HepG2 (cell line): ENCODE measurements at regions not wholly inside any gene's neighbourhood (a gene's known extent, or its start where the extent isn't known, plus 50 kb on each side); places are given as distances from the start of the nearest gene placed in this dataset.

Experiments used
- ATAC-seq: fragments of 200-7000 bp; cut with Tn5 transposase; 3 replicates; pipeline ENCODE4 v1.9.1; 2020; ENCODE audit warnings: mild to moderate bottlenecking, moderate library complexity
- BruUV-seq: library from RNA; stranded (reverse); fragments of 400-500 nt; replicated peaks from 2 replicates; lab custom pipeline; 2021; lab: Mats Ljungman, UMichigan
- CTCF ChIA-PET: fragments of 300-600 bp; formaldehyde crosslinking; extraction: SDS; loops from one replicate; lab custom pipeline; 2021; ENCODE audit warnings: low total read pairs, inconsistent platforms, low intra/inter-chr PET ratio; lab: Yijun Ruan, JAX
- POLR2A ChIA-PET: fragments of 350-600 bp; sonication (Branson Sonifier 250); formaldehyde crosslinking; loops from one replicate; lab custom pipeline; 2020; ENCODE audit warnings: antibody characterized with exemption, inconsistent platforms; lab: Yijun Ruan, JAX
- DNase-seq: peaks from one replicate; pipeline ENCODE4 v3.0.0-alpha.2; 2015; ENCODE audit warnings: low spot score
- FAIRE-seq: peaks from 3 replicates; lab custom pipeline; 2011; peaks lifted over from hg19 to GRCh38; lab: Jason Lieb, UNC
- H2AFZ ChIP-seq: one replicate; pipeline ENCODE4 v1.6.1; 2011; ENCODE audit warnings: low read length, inconsistent platforms
- H3K27ac ChIP-seq: fragments of 300-600 bp; 3 replicates; pipeline ENCODE4 v1.8.0; 2011; ENCODE audit warnings: mixed run types, mild to moderate bottlenecking, mixed read lengths, low read length, inconsistent platforms; ENCODE audit not compliant: insufficient read depth; ENCODE audit errors: extremely low read length
- H3K27me3 ChIP-seq, 2 experiments: fragments of 200-600 bp in 1 of 2; 2 replicates in 1 of 2; 3 replicates in 1 of 2; pipeline versions ENCODE4 v1.6.0 to v1.8.0; 2011; ENCODE audit warnings: low read length in 2 of 2, mild to moderate bottlenecking in 2 of 2, moderate library complexity in 2 of 2, inconsistent platforms in 1 of 2; ENCODE audit not compliant: insufficient read depth in 2 of 2, control insufficient read depth in 1 of 2
- H3K36me3 ChIP-seq, 2 experiments: fragments of 200-600 bp in 1 of 2; replicated peaks in 1 of 2; 2 replicates in 1 of 2; 3 replicates in 1 of 2; pipeline versions ENCODE4 v1.5.1 to v1.8.0; 2011; ENCODE audit warnings: low read length in 2 of 2, inconsistent platforms in 1 of 2; ENCODE audit not compliant: insufficient read depth in 2 of 2, control insufficient read depth in 1 of 2
- H3K4me1 ChIP-seq: 2 replicates; pipeline ENCODE4 v1.5.1; 2012; ENCODE audit warnings: low read length, inconsistent platforms; ENCODE audit not compliant: insufficient read depth
- H3K4me2 ChIP-seq: 2 replicates; pipeline ENCODE4 v1.6.0; 2011; ENCODE audit warnings: low read depth, low read length, inconsistent platforms
- H3K4me3 ChIP-seq, 3 experiments: fragments of 200-600 bp in 1 of 3; sonication (generic), shearing (Covaris generic) in 1 of 3; replicated peaks in 1 of 3; 2 replicates each; pipeline ENCODE4 v1.5.1; 2011 to 2016; ENCODE audit warnings: low read length in 3 of 3, inconsistent platforms in 2 of 3, low read depth in 2 of 3, mild to moderate bottlenecking in 2 of 3, control low read depth in 1 of 3, mixed read lengths in 1 of 3; ENCODE audit not compliant: insufficient read depth in 1 of 3
- H3K79me2 ChIP-seq: one replicate; pipeline ENCODE4 v1.6.1; 2011; ENCODE audit warnings: low read length, inconsistent platforms; ENCODE audit not compliant: insufficient read depth
- H3K9ac ChIP-seq: 2 replicates; pipeline ENCODE4 v1.6.0; 2011; ENCODE audit warnings: mild to moderate bottlenecking, low read depth, low read length, inconsistent platforms; ENCODE audit not compliant: insufficient read depth
- H3K9me3 ChIP-seq: 2 replicates; pipeline ENCODE4 v1.5.1; 2012; ENCODE audit warnings: mild to moderate bottlenecking, low read length
- H4K20me1 ChIP-seq: 2 replicates; pipeline ENCODE4 v1.6.0; 2011; ENCODE audit warnings: inconsistent platforms, mild to moderate bottlenecking, low read length, moderate library complexity; ENCODE audit not compliant: insufficient read depth
- ERF ChIP-seq: IDR thresholded peaks from 2 replicates; pipeline ENCODE4 v1.6.1; 2018; ENCODE audit warnings: missing biosample characterization, missing genetic modification reagents
- GATAD1 ChIP-seq: IDR thresholded peaks from 2 replicates; pipeline ENCODE4 v1.6.1; 2016; ENCODE audit warnings: missing genetic modification reagents, missing compliant biosample characterization
- GTF2F1 ChIP-seq: fragments of 150-350 bp; IDR thresholded peaks from 2 replicates; pipeline ENCODE4 v1.6.1; 2014; ENCODE audit warnings: low read length
- HDAC2 ChIP-seq: sonication (generic); formaldehyde crosslinking; IDR thresholded peaks from 2 replicates; pipeline ENCODE4 v1.4.0; 2020; ENCODE audit warnings: missing genetic modification reagents
- HMG20A ChIP-seq: IDR thresholded peaks from 2 replicates; pipeline ENCODE4 v1.6.1; 2016; ENCODE audit warnings: borderline replicate concordance
- ISX ChIP-seq: sonication (generic); formaldehyde crosslinking; conservative IDR thresholded peaks from 2 replicates; pipeline ENCODE4 v1.5.0; 2020; ENCODE audit warnings: missing genetic modification reagents
- KDM4B ChIP-seq: sonication (generic); formaldehyde crosslinking; IDR thresholded peaks from 2 replicates; pipeline ENCODE4 v1.4.0; 2020; ENCODE audit warnings: missing genetic modification reagents
- KMT2B ChIP-seq: IDR thresholded peaks from 2 replicates; pipeline ENCODE4 v1.6.1; 2016; ENCODE audit warnings: missing genetic modification reagents, missing compliant biosample characterization
- TGIF2 ChIP-seq: IDR thresholded peaks from 2 replicates; pipeline ENCODE4 v1.6.1; 2016; ENCODE audit warnings: control low read depth, missing compliant biosample characterization
- TSC22D2 ChIP-seq: sonication (generic); formaldehyde crosslinking; IDR thresholded peaks from 2 replicates; pipeline ENCODE4 v1.5.1; 2020; ENCODE audit warnings: missing genetic modification reagents, mild to moderate bottlenecking, borderline replicate concordance
- ZNF557 ChIP-seq: sonication (generic); formaldehyde crosslinking; IDR thresholded peaks from 2 replicates; pipeline ENCODE4 v1.4.0; 2020; ENCODE audit warnings: missing genetic modification reagents
- ZNF7 ChIP-seq: IDR thresholded peaks from 2 replicates; pipeline ENCODE4 v1.6.1; 2016; ENCODE audit warnings: missing biosample characterization, missing genetic modification reagents
- ZNF777 ChIP-seq: sonication (generic); formaldehyde crosslinking; IDR thresholded peaks from 2 replicates; pipeline ENCODE4 v1.4.0; 2020; ENCODE audit warnings: missing genetic modification reagents
- WGBS: methylation state at CpG from one replicate; pipeline ENCODE4 v1.1.6; 2017; ENCODE audit warnings: low lambda C conversion rate; 5-methylcytosine and 5-hydroxymethylcytosine counted together
- in situ Hi-C: cut with HindIII; loops from 2 replicates; pipeline ENCODE4 v1.10.0; 2017; ENCODE audit warnings: low pct_unique_long_range_greater_than_20kb; ENCODE audit not compliant: extremely low pct_ligation_motif_present
- intact Hi-C: fragments of 100-400 bp; cut with micrococcal nuclease; formaldehyde crosslinking; loops from one replicate; pipeline ENCODE4 v1.10.0; 2022; ENCODE audit not compliant: unreplicated experiment
- TF ChIP-seq, protein P1 (sequence below): sonication (generic); formaldehyde crosslinking; IDR thresholded peaks from 2 replicates; pipeline ENCODE4 v1.5.0; 2020; ENCODE audit warnings: missing genetic modification reagents, mild to moderate bottlenecking, borderline replicate concordance
- TF ChIP-seq, protein P2 (sequence below): sonication (generic); formaldehyde crosslinking; IDR thresholded peaks from 2 replicates; pipeline ENCODE4 v1.4.0; 2020; ENCODE audit warnings: missing genetic modification reagents, borderline replicate concordance

DNA sequence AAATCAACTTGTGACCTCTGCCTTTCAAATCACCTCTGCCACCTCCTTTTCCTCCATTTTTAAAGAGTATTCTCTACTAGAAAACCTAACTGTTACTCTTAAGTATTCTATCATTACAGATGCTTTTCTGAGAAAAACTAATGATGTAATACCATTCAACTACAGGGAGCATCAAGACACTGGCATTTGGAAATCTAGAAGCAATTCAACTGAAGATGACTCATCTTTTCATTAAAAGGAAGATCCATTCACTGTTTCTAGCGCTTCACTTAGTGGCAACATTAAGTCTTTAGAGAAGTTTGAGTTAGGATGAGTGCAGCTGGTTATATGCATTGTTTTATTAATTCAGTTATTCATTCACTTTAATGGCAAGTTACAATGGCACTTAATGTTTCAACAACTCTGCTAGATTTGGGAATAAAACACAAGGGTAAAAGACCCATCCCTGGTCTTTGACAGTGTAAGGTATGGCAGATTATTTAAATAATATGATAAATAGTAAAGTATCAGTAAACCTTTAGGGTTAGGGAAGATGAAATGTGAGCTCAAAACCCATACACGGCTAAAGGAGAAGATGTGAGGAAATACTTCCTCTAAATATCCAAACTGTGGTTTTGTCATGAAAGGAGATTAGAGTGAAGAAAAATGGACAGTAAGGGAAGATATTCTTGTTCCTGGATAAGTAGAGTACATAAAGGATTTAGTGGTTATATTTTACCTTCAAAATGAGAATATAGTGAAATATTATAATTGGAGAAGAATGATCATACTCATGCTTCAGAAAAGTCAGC, 61.7 kb downstream of the KCNJ2 start:
- WGBS = 48% methylated on average over 2 of the region's 2 CpGs
- H4K20me1 ChIP-seq = no peaks in the 10 kb centered on the region
- intact Hi-C loops = no loop called here
- no peak overlapping the region for H3K9ac ChIP-seq
- ATAC-seq (no peak), DNase-seq (no peak), FAIRE-seq (no peak)
- H3K79me2 ChIP-seq = no peaks in the 10 kb centered on the region
- no peak overlapping the region for H3K27ac ChIP-seq
- H3K4me3 ChIP-seq = no peak overlapping the region
- no peak overlapping the region for H3K4me2 ChIP-seq
- peaks cover 90% of the 10 kb centered on the region for H3K9me3 ChIP-seq
- H3K27me3 ChIP-seq = no peaks in the 10 kb centered on the region; a peak in 1 of 5 replicates
- no peaks in the 10 kb centered on the region for H3K36me3 ChIP-seq
- ChIA-PET CTCF (no interaction called here), POLR2A (no interaction called here)
- TF ChIP-seq TSC22D2 (CRISPR knock-in tag) = no peak
- TF ChIP-seq ERF (CRISPR knock-in tag) = no peak
- no peak for TF ChIP-seq ISX (CRISPR knock-in tag)
- no peak for TF ChIP-seq KDM4B (CRISPR knock-in tag)
- TF ChIP-seq KMT2B (CRISPR knock-in tag) = no peak
- TF ChIP-seq, protein P1, sequence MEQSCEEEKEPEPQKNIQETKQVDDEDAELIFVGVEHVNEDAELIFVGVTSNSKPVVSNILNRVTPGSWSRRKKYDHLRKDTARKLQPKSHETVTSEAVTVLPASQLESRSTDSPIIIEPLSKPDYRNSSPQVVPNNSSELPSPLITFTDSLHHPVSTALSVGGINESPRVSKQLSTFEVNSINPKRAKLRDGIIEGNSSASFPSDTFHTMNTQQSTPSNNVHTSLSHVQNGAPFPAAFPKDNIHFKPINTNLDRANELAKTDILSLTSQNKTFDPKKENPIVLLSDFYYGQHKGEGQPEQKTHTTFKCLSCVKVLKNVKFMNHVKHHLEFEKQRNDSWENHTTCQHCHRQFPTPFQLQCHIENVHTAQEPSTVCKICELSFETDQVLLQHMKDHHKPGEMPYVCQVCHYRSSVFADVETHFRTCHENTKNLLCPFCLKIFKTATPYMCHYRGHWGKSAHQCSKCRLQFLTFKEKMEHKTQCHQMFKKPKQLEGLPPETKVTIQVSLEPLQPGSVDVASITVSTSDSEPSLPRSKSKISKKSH = no peak
- no peak for TF ChIP-seq TGIF2 (CRISPR knock-in tag)
- no peak for TF ChIP-seq GATAD1 (CRISPR knock-in tag)
- no peak for TF ChIP-seq HMG20A (CRISPR knock-in tag)
- TF ChIP-seq ZNF777 (CRISPR knock-in tag) = no peak
- TF ChIP-seq, protein P2, sequence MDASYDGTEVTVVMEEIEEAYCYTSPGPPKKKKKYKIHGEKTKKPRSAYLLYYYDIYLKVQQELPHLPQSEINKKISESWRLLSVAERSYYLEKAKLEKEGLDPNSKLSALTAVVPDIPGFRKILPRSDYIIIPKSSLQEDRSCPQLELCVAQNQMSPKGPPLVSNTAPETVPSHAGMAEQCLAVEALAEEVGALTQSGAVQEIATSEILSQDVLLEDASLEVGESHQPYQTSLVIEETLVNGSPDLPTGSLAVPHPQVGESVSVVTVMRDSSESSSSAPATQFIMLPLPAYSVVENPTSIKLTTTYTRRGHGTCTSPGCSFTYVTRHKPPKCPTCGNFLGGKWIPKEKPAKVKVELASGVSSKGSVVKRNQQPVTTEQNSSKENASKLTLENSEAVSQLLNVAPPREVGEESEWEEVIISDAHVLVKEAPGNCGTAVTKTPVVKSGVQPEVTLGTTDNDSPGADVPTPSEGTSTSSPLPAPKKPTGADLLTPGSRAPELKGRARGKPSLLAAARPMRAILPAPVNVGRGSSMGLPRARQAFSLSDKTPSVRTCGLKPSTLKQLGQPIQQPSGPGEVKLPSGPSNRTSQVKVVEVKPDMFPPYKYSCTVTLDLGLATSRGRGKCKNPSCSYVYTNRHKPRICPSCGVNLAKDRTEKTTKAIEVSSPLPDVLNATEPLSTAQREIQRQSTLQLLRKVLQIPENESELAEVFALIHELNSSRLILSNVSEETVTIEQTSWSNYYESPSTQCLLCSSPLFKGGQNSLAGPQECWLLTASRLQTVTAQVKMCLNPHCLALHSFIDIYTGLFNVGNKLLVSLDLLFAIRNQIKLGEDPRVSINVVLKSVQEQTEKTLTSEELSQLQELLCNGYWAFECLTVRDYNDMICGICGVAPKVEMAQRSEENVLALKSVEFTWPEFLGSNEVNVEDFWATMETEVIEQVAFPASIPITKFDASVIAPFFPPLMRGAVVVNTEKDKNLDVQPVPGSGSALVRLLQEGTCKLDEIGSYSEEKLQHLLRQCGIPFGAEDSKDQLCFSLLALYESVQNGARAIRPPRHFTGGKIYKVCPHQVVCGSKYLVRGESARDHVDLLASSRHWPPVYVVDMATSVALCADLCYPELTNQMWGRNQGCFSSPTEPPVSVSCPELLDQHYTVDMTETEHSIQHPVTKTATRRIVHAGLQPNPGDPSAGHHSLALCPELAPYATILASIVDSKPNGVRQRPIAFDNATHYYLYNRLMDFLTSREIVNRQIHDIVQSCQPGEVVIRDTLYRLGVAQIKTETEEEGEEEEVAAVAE (CRISPR knock-in tag) = no peak
- no peak for TF ChIP-seq HDAC2 (CRISPR knock-in tag)
- no peak for TF ChIP-seq ZNF557 (CRISPR knock-in tag)
- no peak for TF ChIP-seq GTF2F1
- no peak for TF ChIP-seq ZNF7 (CRISPR knock-in tag)
- no peaks in the 10 kb centered on the region for H3K4me1 ChIP-seq
- no peak overlapping the region for H2AFZ ChIP-seq
- in situ Hi-C loops = no loop called here
- no TSS peak for BruUV-seq
